ENCODE measurements at regions not wholly inside any gene's neighbourhood (a gene's known extent, or its start where the extent isn't known, plus 50 kb on each side); places are given as distances from the start of the nearest gene placed in this dataset.
"Not testable (repeated sequence)": the region's sequence is repeated elsewhere in the genome, so short reads cannot be mapped to it uniquely, and the experiment has no call there.

DNA sequence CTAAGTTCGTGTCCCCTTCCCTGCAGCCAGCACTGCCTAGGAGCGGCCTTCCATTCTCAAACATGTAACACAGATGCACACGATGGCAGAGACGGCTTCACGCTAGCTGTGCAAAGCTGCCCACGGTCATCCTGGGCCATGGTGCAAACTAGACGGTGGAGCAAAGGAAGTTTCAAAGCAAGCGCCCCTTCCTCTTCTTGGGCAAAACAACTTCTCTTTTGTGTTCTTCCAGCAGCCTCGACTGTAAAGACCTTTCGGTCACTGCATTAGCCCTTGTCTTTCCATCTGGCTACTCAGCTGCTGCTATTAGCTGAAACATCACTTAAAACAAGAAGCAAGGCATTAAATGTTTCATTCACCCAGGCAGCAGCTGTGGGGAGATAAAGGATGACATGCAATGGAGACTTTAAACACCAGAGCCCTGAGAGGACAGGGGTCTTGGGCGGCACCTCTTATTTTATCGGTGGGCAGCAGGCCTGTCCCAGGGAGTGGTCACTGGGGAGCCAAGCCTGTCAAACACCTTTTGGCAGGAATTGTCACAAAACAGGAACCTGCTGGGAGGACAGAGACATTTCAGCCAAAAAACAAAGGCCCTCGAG lies 214.8 kb downstream of the KLF6 start:
- no peak for DNase-seq

DNA sequence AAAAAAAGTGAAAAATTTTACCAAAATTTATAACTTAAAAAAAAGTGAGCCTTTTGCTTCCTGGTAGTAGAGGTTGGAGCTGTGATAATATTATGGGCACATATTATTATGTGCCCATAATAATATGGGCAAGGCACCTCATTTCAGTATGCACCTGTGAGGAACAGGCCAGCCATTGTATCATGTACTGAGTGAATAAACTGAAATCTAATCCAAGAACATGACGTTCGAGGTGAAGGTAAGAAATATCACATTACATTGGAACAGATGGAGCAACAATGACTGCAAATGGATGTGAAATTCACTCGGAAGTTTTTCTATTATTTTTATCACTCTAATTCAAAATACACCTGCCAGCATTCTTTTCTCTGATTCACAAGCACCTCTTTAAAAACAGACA lies 216.0 kb downstream of the KLF6 start:
- peak; percentile 10 for DNase-seq

DNA sequence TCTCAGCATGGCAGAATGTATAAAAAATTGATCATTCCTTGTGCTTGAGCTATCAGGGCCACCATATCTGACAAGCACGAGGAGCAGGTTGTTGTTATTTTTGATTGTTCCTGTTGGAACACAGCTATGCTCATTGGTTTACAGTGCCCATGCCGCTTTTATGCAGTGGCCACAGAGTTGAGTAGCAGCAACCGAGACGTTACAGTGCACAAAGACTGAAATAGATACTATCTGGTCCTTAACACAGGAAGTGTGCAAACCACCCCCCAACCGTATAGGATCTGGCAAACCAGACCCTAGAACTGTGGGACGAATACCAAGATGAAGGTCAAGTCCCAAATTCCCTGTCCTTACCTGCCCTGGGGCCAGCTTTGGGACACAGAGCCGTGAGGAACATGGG lies 216.6 kb downstream of the KLF6 start:
- no peak for DNase-seq

DNA sequence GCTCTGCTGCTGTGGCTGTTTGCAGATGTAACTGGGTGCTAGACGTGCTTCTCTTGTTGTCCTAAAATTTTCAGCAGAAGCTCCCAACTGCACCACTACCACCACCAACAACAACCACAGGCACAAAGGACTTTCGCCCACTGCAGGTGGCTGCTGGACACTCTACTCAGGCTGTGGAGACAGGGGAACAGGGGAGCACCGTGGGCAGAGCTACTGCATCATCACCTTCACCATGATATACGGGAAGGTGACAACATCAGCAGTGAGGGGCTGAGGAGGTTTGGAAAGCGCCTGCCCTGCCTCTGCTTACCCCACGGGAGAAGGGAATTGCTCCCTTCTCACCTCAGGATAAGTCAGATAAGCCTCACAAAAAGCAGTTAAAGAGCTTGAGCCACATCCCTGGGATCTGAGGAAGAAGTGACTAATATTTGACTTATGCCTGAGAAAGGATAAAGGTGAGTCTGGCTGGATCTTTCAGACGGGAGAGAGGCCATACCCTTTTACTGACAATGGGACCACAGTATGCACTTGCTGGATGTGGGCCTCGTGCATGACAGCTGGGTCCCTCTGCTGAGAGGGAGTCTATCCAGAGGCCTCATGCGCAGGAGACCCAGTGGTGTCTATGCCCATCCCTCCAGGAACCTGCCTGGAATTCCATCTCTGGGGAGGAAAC lies 217.6 kb downstream of the KLF6 start:
- no peak for DNase-seq

DNA sequence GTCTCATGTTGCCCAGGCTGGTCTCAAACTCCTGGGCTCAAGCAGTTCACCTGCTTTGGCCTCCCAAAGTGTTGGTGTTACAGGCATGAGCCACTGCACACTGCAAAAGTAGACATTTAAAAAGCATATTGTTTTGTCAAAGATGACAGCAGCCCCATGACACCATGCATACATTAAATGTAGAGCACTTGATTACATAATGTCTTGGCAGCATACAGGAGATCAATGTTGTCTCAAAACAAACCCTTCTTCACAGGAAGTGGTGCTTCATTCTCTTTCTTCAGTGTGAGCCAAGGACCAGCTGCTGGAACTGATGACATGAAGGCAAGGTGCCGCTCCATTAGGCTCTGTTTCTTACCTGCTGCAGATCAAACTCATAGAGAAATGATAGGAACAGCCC lies 218.4 kb downstream of the KLF6 start:
- no peak for DNase-seq

DNA sequence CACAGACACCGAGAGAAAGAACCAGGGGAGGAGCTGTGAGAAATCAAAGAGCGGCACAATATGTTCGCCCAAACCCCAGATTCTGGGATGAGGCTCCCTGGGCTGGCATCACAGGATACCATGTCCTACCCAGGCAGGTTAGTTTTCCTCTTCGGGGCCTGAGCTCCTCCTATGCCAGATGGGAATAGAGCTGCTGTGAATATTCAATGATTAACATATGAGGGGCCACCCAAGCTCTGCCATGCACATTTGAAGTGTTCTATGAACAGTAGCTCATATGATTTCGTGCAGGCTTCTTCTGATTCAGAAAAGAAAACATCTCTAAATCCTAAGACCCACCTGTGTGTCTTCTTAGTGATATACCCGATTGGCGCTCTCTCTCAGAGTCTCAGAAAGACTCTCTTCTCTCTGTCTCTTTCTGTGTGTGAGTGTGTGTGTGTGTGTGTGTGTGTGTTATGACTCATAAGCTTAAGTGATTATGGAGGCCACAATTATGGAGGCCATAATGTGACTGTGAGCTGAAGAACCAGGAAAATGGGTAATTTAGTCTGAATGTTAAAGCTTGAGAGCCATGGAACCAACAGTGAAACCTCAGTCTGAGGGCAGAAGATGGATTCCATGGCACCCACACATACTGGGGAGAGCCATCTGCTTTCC lies 220.5 kb downstream of the KLF6 start:
- no peak for DNase-seq

DNA sequence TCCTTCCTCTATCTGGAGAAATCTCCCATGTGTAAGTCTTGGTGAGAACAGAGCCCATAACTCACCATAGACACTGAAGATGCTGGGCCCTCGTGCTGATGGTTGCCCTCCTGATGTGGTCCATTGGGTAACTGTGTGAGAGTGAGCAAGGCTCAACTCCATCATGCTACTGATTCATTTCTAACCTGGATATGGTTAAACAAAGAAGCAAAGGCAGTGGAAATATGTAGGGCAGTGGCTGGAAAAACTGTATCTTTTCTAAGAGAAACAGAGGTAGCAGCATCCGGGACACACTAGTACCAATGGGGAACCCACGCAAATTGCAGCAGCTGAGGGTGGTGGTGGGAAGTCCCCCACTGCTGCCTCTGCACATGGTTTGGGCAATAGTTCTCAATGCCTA lies 221.7 kb downstream of the KLF6 start:
- DNase-seq, result no peak

DNA sequence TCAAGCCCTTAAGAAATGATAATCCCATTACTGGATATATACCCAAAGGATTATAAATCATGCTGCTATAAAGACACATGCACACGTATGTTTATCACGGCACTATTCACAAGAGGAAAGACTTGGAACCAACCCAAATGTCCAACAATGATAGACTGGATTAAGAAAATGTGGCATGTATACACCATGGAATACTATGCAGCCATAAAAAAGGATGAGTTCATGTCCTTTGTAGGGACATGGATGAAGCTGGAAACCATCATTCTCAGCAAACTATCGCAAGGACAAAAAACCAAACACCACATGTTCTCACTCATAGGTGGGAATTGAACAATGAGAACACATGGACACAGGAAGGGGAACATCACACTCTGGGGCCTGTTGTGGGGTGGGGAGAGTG lies 224.4 kb downstream of the KLF6 start:
- not testable (repeated sequence) for DNase-seq

DNA sequence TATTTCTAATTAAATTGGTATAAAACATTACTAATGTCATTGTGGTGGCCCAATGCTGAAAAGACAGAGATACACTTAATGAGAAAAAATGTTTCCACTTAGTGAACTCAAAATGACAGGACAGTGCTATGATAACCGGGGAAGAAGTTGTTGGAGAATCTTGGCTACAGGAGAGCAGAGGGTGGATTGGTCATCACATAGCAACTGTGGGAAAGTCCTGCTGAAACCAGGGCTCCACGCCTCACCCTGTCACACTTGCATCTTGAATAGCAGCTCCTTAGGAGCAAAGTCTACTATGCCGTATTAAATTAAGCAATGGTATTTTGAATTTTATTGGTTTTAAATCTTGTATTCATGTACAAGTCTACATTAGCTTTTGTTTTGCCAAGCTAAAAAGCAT lies 225.5 kb downstream of the KLF6 start:
- DNase-seq, result no peak

DNA sequence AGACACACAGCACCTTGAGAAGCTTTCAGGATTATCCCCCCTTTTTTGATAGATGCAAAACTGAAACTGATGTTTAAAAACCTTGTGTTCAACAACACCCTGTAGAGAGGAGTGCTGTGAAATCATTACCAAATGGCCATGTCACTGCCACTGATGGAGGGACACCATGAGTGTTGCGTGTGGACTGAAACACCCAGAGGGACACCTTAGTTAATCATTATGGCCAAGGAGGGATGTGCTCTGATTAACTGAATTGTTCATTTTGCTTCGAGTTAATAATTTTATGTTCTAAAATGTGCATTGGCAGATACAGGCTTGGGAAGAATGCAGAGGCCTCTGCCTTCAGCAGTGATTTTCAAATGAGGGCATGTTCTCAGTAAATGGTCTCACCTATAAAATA lies 226.0 kb downstream of the KLF6 start:
- DNase-seq, result no peak

DNA sequence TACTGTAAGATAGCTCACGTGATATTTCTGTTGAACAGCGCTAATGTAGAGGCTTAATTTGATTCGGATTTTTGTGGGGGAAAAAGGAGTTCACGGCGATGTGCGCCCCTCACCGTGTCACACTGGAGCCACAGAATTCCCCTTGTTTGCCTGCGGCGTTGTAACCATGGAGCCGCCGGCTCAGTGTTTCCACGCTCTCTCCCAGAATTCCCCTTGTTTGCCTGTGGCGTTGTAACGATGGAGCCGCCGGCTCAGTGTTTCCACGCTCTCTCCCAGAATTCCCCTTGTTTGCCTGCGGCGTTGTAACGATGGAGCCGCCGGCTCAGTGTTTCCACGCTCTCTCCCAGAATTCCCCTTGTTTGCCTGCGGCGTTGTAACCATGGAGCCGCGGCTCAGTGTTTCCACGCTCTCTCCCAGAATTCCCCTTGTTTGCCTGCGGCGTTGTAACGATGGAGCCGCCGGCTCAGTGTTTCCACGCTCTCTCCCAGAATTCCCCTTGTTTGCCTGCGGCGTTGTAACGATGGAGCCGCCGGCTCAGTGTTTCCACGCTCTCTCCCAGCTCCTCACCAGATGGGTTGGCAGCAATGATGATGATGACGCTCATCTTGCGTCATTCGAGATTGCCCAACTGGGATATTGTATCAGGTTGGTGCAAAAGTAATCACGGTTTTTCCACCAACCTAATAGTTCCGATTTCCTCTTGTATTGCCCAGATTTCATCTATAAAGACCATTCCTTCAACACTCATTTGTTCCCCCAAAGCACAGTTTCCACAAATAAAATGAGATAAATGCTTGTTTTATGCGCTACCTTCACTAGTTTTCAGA lies 228.6 kb downstream of the KLF6 start:
- not testable (repeated sequence) for DNase-seq

DNA sequence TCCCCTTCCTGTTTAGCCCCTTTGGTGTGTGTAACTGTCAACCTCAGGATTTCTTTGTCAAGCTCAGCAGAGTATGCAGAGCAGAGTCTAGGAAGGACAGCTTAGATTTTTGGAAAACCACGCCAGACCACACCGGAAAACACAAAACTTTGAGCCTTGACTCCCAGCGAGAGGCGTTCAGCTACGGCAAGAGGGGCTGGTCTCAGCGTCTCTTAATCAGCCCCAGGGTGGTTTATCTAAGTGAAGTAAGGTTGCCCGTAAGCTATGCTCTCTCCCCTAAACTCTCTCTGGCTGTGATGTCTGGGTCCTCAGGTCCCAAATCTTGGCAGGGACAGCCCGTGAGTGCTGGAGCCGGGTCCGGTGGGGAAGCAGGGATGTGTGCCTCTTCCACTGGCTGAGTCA lies 230.9 kb downstream of the KLF6 start:
- no peak for DNase-seq

DNA sequence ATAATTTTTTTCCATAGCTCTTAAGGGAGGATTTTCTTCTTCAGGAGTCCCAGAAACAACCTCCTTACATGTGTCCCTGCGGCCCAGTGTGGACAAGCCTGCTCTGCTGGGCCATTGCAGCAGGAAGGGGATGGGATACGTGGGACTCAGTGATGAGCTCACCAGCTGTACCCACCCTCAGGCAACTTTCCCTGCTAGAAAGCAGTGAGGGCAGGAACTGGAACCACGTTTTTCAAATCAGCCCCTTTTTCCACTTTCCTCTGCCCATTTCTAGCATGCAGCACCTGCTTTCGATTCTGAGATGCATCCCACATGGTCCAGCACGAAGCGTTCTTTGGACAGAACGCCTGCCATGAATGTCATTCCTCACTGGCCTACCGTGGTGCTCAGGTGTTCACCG lies 232.7 kb downstream of the KLF6 start:
- no peak for DNase-seq

DNA sequence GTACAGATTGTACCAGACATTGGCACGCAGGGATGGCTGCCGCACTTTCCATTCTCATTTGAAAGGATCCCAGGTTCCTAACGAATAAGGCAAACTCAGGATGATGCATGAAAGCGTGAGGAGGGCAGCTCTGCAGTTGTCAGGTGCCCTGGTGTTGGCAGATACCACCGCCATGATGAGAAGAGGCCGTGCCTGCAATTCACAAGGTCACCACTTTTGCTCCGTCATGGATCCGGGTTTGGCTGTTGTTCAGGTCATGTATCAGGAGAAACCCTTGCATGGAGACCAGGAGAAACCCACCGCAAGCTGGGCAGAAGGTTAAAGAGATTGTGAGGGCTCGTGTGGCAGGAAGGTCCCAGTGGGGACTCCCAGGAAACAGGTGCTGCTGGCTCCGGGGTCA lies 233.2 kb downstream of the KLF6 start:
- no peak for DNase-seq

DNA sequence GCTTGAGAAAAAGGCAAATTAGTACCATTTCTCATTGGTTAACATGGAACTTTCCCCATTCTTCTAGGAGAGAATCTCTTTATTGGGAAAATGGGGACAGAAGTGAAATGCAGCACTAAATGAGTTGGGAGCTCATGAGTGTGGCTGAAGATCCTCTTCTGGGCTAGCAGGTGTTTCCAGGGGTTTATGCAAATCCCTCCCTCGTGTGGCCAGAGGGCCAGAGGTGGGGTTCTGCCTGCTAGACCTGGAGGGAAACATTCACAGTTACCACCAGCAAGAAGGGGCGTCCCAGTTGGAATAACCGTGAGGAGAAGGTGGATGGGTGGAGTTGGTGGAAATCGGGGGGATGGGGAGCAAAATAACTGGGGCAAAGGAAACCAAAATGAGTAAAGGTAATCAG lies 235.9 kb downstream of the KLF6 start:
- no peak for DNase-seq

DNA sequence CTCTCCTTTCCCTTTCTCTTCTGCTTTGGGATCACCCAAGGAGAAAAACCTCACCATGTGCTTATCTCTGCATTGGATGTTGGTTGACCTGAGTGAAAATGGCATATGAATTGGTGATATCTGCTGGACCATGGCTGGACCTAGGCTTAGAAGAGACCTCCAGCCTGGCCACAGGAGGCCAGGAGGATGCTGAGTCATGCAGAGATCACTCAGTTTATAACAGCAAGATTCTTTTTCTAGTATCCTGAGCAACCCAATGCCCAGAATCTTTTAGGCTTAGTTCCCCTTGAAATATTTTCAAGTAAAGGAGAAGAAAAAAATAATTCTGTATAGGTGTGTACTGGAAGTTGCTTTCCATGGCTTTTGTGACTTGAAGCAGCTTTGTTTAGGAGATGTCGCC lies 236.3 kb downstream of the KLF6 start:
- no peak for DNase-seq

DNA sequence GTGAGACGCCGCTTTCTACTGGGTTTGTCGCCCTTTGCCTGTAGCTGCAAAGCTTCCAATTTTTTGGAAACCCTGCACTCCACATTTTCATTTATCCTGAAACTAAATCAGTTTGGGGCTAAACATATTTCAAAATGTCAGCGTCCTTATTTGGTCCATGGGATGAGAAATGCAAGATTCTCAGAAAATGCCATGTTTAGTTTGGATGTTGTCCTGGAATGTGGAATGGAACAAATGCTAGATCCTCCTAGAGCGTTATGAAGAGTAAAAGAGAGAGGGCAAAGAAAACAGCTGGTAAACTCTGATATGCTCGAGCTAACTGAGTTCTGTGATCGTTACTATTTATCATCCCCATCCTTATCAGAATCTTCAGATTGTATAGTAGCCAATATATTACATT lies 236.9 kb downstream of the KLF6 start:
- no peak for DNase-seq

DNA sequence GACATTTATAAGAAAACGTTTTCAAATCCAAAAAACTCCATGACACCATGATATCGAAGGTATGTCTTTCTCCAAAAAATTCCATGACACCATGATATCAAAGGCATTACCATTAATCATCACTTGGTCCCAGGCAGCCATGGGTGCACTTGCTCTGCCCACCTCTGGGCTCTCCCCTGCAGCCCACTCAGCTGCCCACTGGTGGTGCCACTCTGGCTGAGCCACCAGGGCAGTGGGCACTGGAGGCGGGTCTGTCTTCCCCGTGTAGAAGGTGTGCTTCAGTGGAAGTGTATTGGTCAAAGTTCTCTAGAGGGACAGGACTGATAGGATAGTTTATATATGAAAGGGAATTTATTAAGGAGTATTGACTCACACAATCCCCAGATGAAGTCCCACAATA lies 240.4 kb downstream of the KLF6 start:
- no peak for DNase-seq

DNA sequence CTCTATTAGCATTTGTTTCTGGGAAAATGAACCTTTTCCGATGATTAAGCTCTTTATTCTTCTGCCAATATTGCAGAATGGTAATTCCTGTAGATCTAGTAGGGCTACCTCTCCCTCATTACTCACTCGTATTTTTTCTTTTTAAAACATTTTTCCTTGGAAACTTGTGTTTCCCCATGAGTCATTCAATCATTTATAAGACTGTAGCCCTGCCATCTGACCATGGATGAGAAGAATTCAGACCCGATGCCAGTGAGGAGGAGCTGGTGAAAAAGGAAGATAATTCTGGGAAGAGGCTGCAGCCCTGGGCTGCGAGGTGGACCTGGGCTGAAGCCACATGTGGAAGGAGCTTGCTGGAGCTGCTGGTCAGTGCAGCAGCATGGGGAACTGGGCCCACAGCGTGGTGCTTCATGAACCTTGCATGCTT lies 242.8 kb downstream of the KLF6 start:
- DNase-seq, result no peak

DNA sequence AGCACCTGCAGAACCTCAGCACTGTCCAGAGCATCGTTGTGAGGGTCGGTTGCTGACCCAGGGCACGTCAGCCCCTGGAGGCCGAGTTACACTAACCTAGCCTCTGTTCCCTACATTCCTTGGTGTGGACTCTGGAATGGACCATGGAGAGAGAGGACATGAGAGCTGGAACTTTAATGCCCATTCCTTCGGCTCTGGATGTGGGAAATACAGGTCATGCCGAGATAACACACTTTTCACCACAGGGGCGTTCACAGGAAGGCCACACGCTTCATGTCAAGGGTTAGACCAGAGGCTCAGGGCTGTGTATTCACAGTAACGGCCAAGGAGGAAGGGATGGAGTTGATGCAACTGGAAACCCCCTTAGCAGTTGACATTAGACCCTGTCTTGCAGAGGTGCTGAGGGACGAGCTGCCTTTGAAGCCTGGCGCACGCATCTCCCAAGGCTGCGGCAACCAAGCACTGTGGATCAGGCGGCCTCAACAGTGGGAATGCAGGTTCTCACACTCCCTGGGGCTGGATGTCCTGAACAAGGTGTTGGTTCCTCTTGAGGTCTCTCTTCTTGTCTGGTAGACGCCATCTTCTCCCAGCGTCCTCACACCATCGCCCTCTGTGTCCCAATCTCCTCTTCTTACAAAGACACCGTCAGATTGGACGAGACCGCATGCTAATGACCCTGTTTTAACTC lies 245.2 kb downstream of the KLF6 start:
- no peak for DNase-seq

DNA sequence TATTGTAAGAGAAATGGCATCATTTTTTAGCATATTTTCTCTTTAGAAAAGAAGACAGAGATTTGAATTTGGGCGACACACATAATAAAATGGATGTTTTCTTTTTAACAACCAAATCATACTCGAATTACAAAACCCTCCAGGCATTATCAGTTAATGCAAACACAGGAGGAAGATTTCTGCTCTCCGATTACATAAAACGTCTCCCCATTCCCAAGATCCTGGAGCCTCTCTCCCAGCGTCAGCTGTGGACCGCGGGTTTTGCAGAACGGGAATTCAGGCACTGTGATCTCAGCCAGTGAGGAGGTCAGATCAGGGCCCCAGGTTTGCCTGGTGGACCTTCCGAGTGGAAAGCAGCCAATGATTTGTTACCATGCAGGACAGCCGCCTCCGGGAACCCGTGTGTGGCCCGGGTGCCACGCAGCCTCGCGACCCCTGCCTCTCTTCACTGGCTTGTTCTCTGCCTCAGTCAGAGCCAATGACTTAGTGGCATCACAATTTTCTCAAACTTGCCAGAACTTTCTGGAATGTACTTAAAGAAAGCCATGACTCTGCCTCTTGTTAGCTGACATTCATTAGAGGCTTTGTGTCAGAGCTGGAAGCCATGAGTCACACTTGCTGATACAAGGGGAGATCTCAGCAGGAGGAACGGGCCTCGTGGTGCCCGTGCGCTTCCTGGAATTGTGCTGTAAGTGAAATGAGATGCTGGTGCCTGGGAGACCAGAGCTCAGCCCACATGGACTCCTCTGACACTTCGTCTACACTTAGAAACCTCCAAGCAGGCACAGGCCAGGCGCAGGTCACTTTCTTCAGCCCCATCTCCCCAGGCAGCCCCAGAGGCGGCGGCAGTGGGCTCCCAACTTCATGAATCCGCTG lies 246.1 kb downstream of the KLF6 start:
- no peak for DNase-seq

DNA sequence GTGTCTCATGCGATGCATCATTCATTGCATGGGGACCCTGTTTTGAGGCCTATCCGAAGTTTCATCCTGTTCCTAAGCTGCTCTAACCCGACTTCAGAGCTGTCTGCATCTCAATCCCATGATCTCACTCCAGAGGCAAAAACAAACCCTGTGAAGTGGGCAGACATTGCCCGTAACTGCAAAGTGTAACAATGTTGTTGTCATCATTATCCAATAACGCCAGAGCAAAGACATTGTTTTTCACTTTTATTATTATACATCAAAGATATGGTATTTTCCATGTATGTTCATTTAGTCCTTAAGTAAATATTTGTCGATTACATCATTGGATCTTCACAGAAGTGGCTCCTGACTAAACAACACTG lies 246.7 kb downstream of the KLF6 start:
- no peak for DNase-seq

Data from NCI-H2107 (cell line).